ENCODE measurements at regions not wholly inside any gene's neighbourhood (a gene's known extent, or its start where the extent isn't known, plus 50 kb on each side); places are given as distances from the start of the nearest gene placed in this dataset.

GRCh38 chr4:23401572-23401971, 488.3 kb downstream of the PPARGC1A start:
- no peak for DNase-seq (ENCODE audit: low read depth)

- DNase-seq (ENCODE audit: low read depth), result no peak
Observed at GRCh38 chr4:23392860-23393458, 496.9 kb downstream of the PPARGC1A start.

GRCh38 chr4:23390246-23390645, 499.6 kb downstream of the PPARGC1A start:
- DNase-seq (ENCODE audit: low read depth), result no peak

- no peak for DNase-seq (ENCODE audit: low read depth)
Observed at GRCh38 chr4:23388699-23389395, 501.0 kb downstream of the PPARGC1A start.

- DNase-seq (ENCODE audit: low read depth), result no peak
Observed at GRCh38 chr4:23388255-23388654, 501.6 kb downstream of the PPARGC1A start.

GRCh38 chr4:23384741-23385140, 505.1 kb downstream of the PPARGC1A start:
- no peak for DNase-seq (ENCODE audit: low read depth)

GRCh38 chr4:23382879-23383278, 507.0 kb downstream of the PPARGC1A start:
- no peak for DNase-seq (ENCODE audit: low read depth)

- no peak for DNase-seq (ENCODE audit: low read depth)
Observed at GRCh38 chr4:23374259-23374658, 515.6 kb downstream of the PPARGC1A start.

GRCh38 chr4:23373261-23373660, 516.6 kb downstream of the PPARGC1A start:
- no peak for DNase-seq (ENCODE audit: low read depth)

GRCh38 chr4:23371533-23371932, 518.3 kb downstream of the PPARGC1A start:
- DNase-seq (ENCODE audit: low read depth), result no peak

- DNase-seq (ENCODE audit: low read depth), result no peak
Observed at GRCh38 chr4:23369331-23369730, 520.5 kb downstream of the PPARGC1A start.

- DNase-seq (ENCODE audit: low read depth), result no peak
Observed at GRCh38 chr4:23368081-23368697, 521.7 kb downstream of the PPARGC1A start.

GRCh38 chr4:23366557-23366906, 523.3 kb downstream of the PPARGC1A start:
- no peak for DNase-seq (ENCODE audit: low read depth)

GRCh38 chr4:23365871-23366556, 523.8 kb downstream of the PPARGC1A start:
- DNase-seq (ENCODE audit: low read depth), result no peak

GRCh38 chr4:23365086-23365485, 524.8 kb downstream of the PPARGC1A start:
- no peak for DNase-seq (ENCODE audit: low read depth)

- no peak for DNase-seq (ENCODE audit: low read depth)
Observed at GRCh38 chr4:23364167-23364566, 525.7 kb downstream of the PPARGC1A start.

GRCh38 chr4:23361453-23361852, 528.4 kb downstream of the PPARGC1A start:
- no peak for DNase-seq (ENCODE audit: low read depth)

GRCh38 chr4:23360718-23361117, 529.1 kb downstream of the PPARGC1A start:
- DNase-seq (ENCODE audit: low read depth), result no peak

- DNase-seq (ENCODE audit: low read depth), result no peak
Observed at GRCh38 chr4:23355258-23355657, 534.6 kb downstream of the PPARGC1A start.

GRCh38 chr4:23353200-23353599, 536.6 kb downstream of the PPARGC1A start:
- DNase-seq (ENCODE audit: low read depth), result no peak

- no peak for DNase-seq (ENCODE audit: low read depth)
Observed at GRCh38 chr4:23348789-23349498, 540.9 kb downstream of the PPARGC1A start.

- no peak for DNase-seq (ENCODE audit: low read depth)
Observed at GRCh38 chr4:23337292-23337691, 552.6 kb downstream of the PPARGC1A start.
